SU-DHL-6 (cell line): ENCODE measurements at regions not wholly inside any gene's neighbourhood (a gene's known extent, or its start where the extent isn't known, plus 50 kb on each side); places are given as distances from the start of the nearest gene placed in this dataset.

ENCODE experiments used
- CTCF ChIP-seq: fragments of 200-600 bp; sonication (generic); IDR thresholded peaks from one replicate; pipeline ENCODE4 v1.5.1; 2017; ENCODE audit warnings: antibody characterized with exemption, mild to moderate bottlenecking, low read length, moderate library complexity; ENCODE audit not compliant: insufficient read depth, poor library complexity, severe bottlenecking
- EZH2phosphoT487 ChIP-seq: fragments of 200-600 bp; sonication (generic), shearing (Covaris generic); conservative IDR thresholded peaks from 2 replicates; pipeline ENCODE4 v1.6.1; 2018; ENCODE audit warnings: mild to moderate bottlenecking, antibody characterized with exemption, low read length, moderate library complexity, mixed read lengths

- TF ChIP-seq CTCF (no peak), EZH2phosphoT487 (no peak)
Observed at GRCh38 chr6:134754013-134754690, 195.7 kb downstream of the ALDH8A1 start.
